IPS-20b (cell line): ENCODE measurements at regions not wholly inside any gene's neighbourhood (a gene's known extent, or its start where the extent isn't known, plus 50 kb on each side); places are given as distances from the start of the nearest gene placed in this dataset.
"Not testable (repeated sequence)": the region's sequence is repeated elsewhere in the genome, so short reads cannot be mapped to it uniquely, and the experiment has no call there.

Experiments used
- H3K27ac ChIP-seq: one replicate; pipeline ENCODE4 v1.5.1; 2013; ENCODE audit warnings: low read length
- H3K27me3 ChIP-seq: 2 replicates; pipeline ENCODE4 v1.6.1; 2013; ENCODE audit warnings: mild to moderate bottlenecking, low read length, inconsistent platforms; ENCODE audit not compliant: insufficient read depth
- H3K36me3 ChIP-seq: 2 replicates; pipeline ENCODE4 v1.6.1; 2013; ENCODE audit warnings: low read depth, mild to moderate bottlenecking, inconsistent platforms, low read length, moderate library complexity; ENCODE audit not compliant: insufficient read depth
- H3K4me1 ChIP-seq: 2 replicates; pipeline ENCODE4 v1.6.1; 2013; ENCODE audit warnings: mild to moderate bottlenecking, control low read depth, inconsistent platforms, low read length, moderate library complexity; ENCODE audit not compliant: insufficient read depth
- H3K4me3 ChIP-seq: 2 replicates; pipeline ENCODE4 v1.5.1; 2013; ENCODE audit warnings: mild to moderate bottlenecking, low read length, inconsistent platforms
- H3K9ac ChIP-seq: 2 replicates; pipeline ENCODE4 v1.6.1; 2013; ENCODE audit warnings: low read depth, mild to moderate bottlenecking, inconsistent platforms, low read length, moderate library complexity
- H3K9me3 ChIP-seq: 2 replicates; pipeline ENCODE4 v1.6.1; 2013; ENCODE audit warnings: mild to moderate bottlenecking, low read depth, low read length, inconsistent platforms; ENCODE audit not compliant: insufficient read depth

- Histone ChIP-seq H3K9ac (no peak overlapping the region), H3K9me3 (no peaks in the 10 kb centered on the region), H3K27ac (no peak overlapping the region), H3K4me3 (no peak overlapping the region), H3K27me3 (no peaks in the 10 kb centered on the region), H3K4me1 (no peaks in the 10 kb centered on the region), H3K36me3 (no peaks in the 10 kb centered on the region)
These were observed 53.5 kb upstream of the EPB41L4A start for GRCh38 chr5:112472614-112473013.

DNA sequence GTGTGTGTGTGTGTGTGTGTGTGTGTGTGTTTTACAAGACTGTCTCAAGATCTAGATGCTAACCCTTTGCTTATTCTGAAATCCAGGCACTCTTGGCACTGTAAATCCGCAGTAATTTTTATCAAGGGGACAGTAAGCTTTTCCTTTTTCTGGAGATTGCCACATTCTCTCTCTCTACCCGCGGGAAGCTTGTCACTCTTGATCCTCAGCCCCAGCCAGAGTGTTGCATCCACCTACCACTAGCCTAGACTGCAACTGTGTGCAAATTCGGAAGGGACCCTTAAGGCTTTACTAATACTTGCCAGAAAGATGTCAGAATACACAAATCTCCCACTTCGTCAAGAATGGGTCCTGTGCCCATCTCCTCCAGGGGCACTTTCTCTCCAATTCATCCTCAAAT, 54.9 kb upstream of the EPB41L4A start:
- H3K4me3 ChIP-seq: no peak overlapping the region
- no peaks in the 10 kb centered on the region for H3K27me3 ChIP-seq
- H3K9me3 ChIP-seq: no peaks in the 10 kb centered on the region
- H3K36me3 ChIP-seq: no peaks in the 10 kb centered on the region
- no peak overlapping the region for H3K27ac ChIP-seq
- no peak overlapping the region for H3K9ac ChIP-seq
- H3K4me1 ChIP-seq: no peaks in the 10 kb centered on the region

DNA sequence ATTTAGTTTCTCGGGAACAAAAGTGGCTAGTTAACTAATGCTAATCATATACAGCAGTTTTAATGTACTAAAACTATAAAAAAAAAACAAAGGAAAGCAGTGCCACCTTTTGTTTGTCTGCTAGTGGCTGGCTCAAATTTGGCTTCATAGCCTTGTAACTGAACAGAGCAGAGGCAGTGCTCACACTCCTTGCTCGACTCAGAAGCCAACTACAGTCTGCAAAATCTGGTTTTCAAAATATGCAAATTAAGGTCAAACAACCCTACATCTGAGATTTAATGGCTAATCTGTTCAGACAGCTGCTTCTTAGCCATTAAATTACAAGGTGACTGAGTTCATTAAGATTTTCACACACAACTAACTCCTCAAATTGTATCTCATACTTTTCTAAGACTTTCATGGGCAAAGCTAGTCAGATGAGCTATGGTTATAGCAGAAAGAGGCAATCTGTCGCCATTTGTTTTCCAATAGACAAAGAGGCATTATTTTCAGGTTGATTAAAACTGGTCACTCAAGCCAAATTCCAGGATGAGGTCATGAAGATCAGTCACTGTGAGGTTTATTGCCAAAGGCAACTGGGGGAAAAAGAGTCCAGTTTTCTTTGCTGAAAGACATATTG, 56.8 kb upstream of the EPB41L4A start:
- Histone ChIP-seq H3K36me3 (no peaks in the 10 kb centered on the region), H3K4me3 (no peak overlapping the region), H3K9me3 (no peaks in the 10 kb centered on the region), H3K27ac (no peak overlapping the region), H3K9ac (no peak overlapping the region), H3K27me3 (no peaks in the 10 kb centered on the region), H3K4me1 (no peaks in the 10 kb centered on the region)

DNA sequence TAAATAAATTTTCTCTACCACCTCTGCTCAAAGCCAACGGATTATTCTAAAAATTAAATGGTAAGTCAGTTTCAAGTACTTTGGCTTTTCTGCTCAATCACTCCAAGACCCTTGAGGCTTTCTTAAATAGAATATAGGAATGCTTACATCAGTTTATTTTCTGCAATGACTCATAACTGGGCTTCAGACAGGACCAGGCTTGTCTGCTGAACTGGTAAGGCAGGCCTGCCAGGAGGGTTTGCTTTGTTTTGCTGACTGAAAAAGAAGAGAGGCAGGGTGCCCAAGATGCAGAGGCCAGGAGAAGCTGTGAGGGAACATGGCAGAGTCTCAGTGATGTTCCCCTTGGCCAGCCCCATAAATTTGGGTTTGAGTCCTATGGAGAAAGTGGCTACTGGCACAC, 60.3 kb upstream of the EPB41L4A start:
- no peak overlapping the region for H3K4me3 ChIP-seq
- H3K27me3 ChIP-seq: no peaks in the 10 kb centered on the region
- H3K4me1 ChIP-seq: no peaks in the 10 kb centered on the region
- no peak overlapping the region for H3K27ac ChIP-seq
- H3K9ac ChIP-seq: no peak overlapping the region
- no peaks in the 10 kb centered on the region for H3K9me3 ChIP-seq
- H3K36me3 ChIP-seq: no peaks in the 10 kb centered on the region

DNA sequence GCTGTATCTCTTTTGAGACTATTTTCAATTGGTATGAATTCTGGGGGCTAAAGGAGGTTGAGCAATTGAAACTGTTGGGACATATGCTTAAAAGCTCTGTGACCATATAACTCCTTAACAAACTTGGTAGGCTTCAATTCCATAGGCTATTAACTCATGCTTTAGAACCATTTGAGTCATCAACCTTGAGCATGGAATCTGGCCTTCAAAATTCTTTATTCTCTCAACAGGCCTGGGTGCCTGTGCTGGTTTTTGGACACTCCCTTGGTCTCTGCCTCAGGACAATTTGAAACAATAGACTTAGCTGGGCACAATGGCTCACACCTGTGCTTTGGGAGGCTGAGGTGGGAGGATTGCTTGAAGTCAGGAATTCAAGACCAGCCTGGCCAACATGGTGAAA, 61.4 kb upstream of the EPB41L4A start:
- Histone ChIP-seq H3K36me3 (no peaks in the 10 kb centered on the region), H3K27me3 (no peaks in the 10 kb centered on the region), H3K4me1 (no peaks in the 10 kb centered on the region), H3K9ac (no peak overlapping the region), H3K4me3 (no peak overlapping the region), H3K27ac (no peak overlapping the region), H3K9me3 (no peaks in the 10 kb centered on the region)

DNA sequence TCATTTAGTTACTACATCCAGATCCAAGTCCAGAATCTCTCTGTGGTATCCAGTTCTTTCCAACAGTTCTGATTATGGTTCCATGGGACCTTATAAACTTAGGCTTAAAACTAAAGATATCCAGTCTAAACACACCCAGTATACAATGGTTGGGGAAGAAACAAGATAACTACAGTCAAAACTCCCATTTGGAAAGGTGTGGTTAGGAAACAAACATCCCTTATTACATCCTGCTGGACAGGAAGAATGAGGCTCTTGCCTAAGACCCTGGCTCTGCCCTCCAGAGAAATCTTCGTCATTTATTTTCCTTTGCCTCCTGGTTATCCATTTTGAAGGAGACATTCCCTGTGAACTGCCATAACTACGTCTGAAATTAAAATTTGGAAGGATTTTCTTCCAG, 64.6 kb upstream of the EPB41L4A start:
- Histone ChIP-seq H3K4me3 (no peak overlapping the region), H3K36me3 (no peaks in the 10 kb centered on the region), H3K4me1 (no peaks in the 10 kb centered on the region), H3K27me3 (no peaks in the 10 kb centered on the region), H3K9ac (no peak overlapping the region), H3K27ac (no peak overlapping the region), H3K9me3 (no peaks in the 10 kb centered on the region)

DNA sequence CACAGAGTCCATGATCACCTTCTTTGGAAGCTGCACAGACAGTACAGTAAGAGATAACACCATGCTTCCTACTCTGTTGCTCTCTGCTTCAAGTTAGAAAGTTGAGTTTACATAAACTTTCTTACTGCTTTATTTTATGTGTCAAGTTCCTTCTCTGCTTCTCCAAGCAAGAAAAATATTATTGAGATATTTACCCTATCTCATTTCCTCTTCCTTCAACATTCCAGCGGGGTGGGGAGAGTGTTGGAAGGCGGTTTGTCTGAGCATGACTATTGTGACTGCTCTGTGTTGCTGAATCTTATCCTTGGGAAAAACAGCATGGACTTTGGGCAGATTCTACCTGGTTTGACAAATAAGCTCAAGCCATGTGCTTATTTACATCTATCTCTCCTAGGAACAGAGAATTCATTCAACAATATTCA, 66.9 kb upstream of the EPB41L4A start:
- H3K4me1 ChIP-seq: no peaks in the 10 kb centered on the region
- H3K36me3 ChIP-seq: no peaks in the 10 kb centered on the region
- H3K27ac ChIP-seq: no peak overlapping the region
- H3K9me3 ChIP-seq: no peaks in the 10 kb centered on the region
- no peaks in the 10 kb centered on the region for H3K27me3 ChIP-seq
- no peak overlapping the region for H3K4me3 ChIP-seq
- no peak overlapping the region for H3K9ac ChIP-seq

GRCh38 chr5:112491257-112491656, 72.2 kb upstream of the EPB41L4A start:
- no peaks in the 10 kb centered on the region for H3K27me3 ChIP-seq
- H3K36me3 ChIP-seq: no peaks in the 10 kb centered on the region
- H3K9me3 ChIP-seq: no peaks in the 10 kb centered on the region
- H3K4me3 ChIP-seq: no peak overlapping the region
- no peak overlapping the region for H3K27ac ChIP-seq
- no peak overlapping the region for H3K9ac ChIP-seq
- no peaks in the 10 kb centered on the region for H3K4me1 ChIP-seq

DNA sequence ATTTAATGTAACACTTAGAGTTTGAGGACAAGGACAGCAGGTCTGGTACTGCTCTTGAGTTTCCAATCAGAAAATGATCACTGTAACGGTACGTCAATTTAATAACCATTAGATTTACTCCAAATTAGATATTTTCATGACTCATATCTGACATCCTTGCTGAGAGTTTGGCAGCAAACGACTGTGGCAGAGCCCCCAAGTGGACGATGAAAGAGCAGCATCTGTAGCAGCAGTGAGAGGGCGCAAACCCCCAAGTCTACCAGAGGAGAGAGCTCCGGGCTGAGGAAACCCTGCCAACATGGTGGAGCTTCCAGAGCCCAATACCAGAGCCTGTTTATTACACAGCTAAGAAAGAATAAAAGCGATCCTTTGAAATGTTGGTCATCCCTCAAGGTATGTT, 73.2 kb upstream of the EPB41L4A start:
- Histone ChIP-seq H3K9me3 (no peaks in the 10 kb centered on the region), H3K9ac (no peak overlapping the region), H3K27me3 (no peaks in the 10 kb centered on the region), H3K36me3 (no peaks in the 10 kb centered on the region), H3K4me1 (no peaks in the 10 kb centered on the region), H3K4me3 (no peak overlapping the region), H3K27ac (no peak overlapping the region)

DNA sequence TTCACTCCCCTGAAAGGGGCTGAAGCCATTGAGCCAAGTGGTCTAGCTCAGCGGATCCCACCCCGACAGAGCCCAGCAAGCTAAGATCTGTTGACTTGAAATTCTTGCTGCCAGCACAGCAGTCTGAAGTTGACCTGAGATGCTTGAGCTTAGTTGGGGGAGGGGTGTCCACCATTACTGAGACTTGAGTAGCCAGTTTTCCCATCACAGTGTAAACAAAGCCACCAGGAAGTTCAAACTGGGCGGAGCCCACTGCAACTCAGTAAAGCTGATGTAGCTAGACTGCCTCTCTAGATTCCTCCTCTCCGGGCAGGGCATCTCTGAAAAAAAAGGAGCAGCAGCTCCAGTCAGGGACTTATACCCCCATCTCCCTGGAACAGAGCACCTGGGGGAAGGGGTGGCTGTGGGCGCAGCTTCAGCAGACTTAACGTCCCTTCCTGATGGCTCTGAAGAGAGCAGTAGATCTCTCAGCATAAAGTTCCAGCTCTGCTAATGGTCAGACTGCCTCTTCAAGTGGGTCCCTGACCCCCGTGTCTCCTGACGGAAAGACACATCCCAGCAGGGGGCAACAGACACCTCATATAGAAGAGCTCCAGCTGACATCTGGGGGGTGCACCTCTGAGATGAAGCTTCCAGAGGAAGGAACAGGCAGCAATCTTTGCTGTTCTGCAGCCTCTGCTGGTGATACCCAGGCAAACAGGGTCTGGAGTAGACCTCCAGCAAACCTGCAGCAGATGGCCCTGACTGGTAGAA, 84.8 kb upstream of the EPB41L4A start:
- H3K27me3 ChIP-seq, H3K27ac ChIP-seq, H3K36me3 ChIP-seq, H3K4me3 ChIP-seq, H3K9me3 ChIP-seq, H3K9ac ChIP-seq, H3K4me1 ChIP-seq: not testable (repeated sequence)

- H3K9ac ChIP-seq, H3K27ac ChIP-seq, H3K36me3 ChIP-seq, H3K4me3 ChIP-seq, H3K27me3 ChIP-seq, H3K4me1 ChIP-seq: not testable (repeated sequence)
- H3K9me3 ChIP-seq: peaks cover 14% of the 10 kb centered on the region
These were observed 90.0 kb upstream of the EPB41L4A start for GRCh38 chr5:112509097-112509496.

DNA sequence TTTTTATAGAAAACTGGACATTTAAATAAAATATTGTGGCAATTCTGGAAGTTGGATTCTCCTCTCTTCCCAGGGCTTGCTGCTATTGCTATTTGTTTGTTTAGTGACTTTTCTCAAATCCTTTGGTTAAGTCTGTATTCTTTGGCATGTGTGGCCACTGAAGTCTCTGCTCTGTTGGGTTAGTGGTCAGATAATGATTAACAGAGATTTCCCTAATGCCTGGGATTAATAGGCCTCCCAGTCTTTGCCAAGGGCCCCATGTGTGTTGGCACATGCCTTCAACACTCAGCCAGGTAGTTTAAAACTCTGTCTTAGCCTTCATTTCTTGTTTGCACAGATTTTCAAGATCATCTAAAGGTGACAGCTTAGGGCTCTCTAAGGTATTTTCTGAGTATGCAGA, 92.8 kb upstream of the EPB41L4A start:
- no peaks in the 10 kb centered on the region for H3K4me1 ChIP-seq
- no peak overlapping the region for H3K27ac ChIP-seq
- no peaks in the 10 kb centered on the region for H3K36me3 ChIP-seq
- no peaks in the 10 kb centered on the region for H3K27me3 ChIP-seq
- no peak overlapping the region for H3K9ac ChIP-seq
- H3K4me3 ChIP-seq: no peak overlapping the region
- peaks cover 14% of the 10 kb centered on the region for H3K9me3 ChIP-seq
